Caco-2 (cell line): ENCODE measurements at regions not wholly inside any gene's neighbourhood (a gene's known extent, or its start where the extent isn't known, plus 50 kb on each side); places are given as distances from the start of the nearest gene placed in this dataset.

Experiments
- BruUV-seq: library from RNA; stranded (reverse); fragments of 400-500 nt; replicated peaks from 2 replicates; lab custom pipeline; 2021; lab: Mats Ljungman, UMichigan
- CTCF ChIA-PET: fragments of 300-600 bp; sonication (Branson Sonifier 250); formaldehyde crosslinking; loops from one replicate; lab custom pipeline; 2022; ENCODE audit warnings: antibody characterized with exemption; lab: Charles Lee
- POLR2A ChIA-PET: fragments of 300-600 bp; sonication (Branson Sonifier 250); formaldehyde crosslinking; loops from one replicate; lab custom pipeline; 2022; ENCODE audit warnings: antibody characterized with exemption; lab: Charles Lee
- DNase-seq, 2 experiments: peaks; one replicate each; pipeline versions ENCODE4 v3.0.0 to v3.0.0-alpha.2; 2020 to 2022
- H3K27me3 ChIP-seq: replicated peaks from 2 replicates; pipeline ENCODE4 v1.6.0; 2011; ENCODE audit warnings: low read length; ENCODE audit not compliant: control insufficient read depth, insufficient read depth
- H3K36me3 ChIP-seq: 2 replicates; pipeline ENCODE4 v1.5.1; 2011; ENCODE audit warnings: low read length; ENCODE audit not compliant: control insufficient read depth, insufficient read depth
- H3K4me1 ChIP-seq: fragments of 250-450 bp; sonication (Bioruptor Pico); 2 replicates; pipeline ENCODE4 v1.5.1; 2020; ENCODE audit warnings: mild to moderate bottlenecking
- H3K4me3 ChIP-seq: 2 replicates; pipeline ENCODE4 v1.5.1; 2011; ENCODE audit warnings: low read depth, mild to moderate bottlenecking, control low read depth, low read length
- H3K9me3 ChIP-seq: fragments of 250-450 bp; sonication (Bioruptor Pico); 2 replicates; pipeline ENCODE4 v1.5.1; 2020; ENCODE audit warnings: mild to moderate bottlenecking, moderate library complexity
- H3K27ac Mint-ChIP-seq: one replicate; pipeline ENCODE4 v1.8.0; 2022; ENCODE audit warnings: mixed read lengths; ENCODE audit not compliant: unreplicated experiment
- H3K27me3 Mint-ChIP-seq: one replicate; pipeline ENCODE4 v1.8.0; 2022; ENCODE audit warnings: mixed read lengths; ENCODE audit not compliant: insufficient read depth, unreplicated experiment
- H3K36me3 Mint-ChIP-seq: one replicate; pipeline ENCODE4 v1.8.0; 2022; ENCODE audit warnings: mild to moderate bottlenecking, mixed read lengths; ENCODE audit not compliant: insufficient read depth, unreplicated experiment
- H3K4me1 Mint-ChIP-seq: one replicate; pipeline ENCODE4 v1.8.0; 2022; ENCODE audit warnings: low read depth, mixed read lengths; ENCODE audit not compliant: unreplicated experiment
- H3K4me3 Mint-ChIP-seq: one replicate; pipeline ENCODE4 v1.8.0; 2022; ENCODE audit warnings: mild to moderate bottlenecking, moderate library complexity, mixed read lengths; ENCODE audit not compliant: unreplicated experiment
- H3K9me3 Mint-ChIP-seq: one replicate; pipeline ENCODE4 v1.8.0; 2022; ENCODE audit warnings: mixed read lengths; ENCODE audit not compliant: unreplicated experiment
- CTCF ChIP-seq, 2 experiments: fragments of 200-600 bp in 1 of 2; IDR thresholded peaks; 1 replicate in 1 of 2; 2 replicates in 1 of 2; pipeline versions ENCODE4 v1.5.1 to v1.8.0; 2011 to 2022; ENCODE audit warnings: antibody characterized with exemption in 1 of 2, control low read depth in 1 of 2, inconsistent platforms in 1 of 2, low read depth in 1 of 2, low read length in 1 of 2, mild to moderate bottlenecking in 1 of 2, moderate library complexity in 1 of 2; ENCODE audit not compliant: insufficient read depth in 1 of 2, severe bottlenecking in 1 of 2, unreplicated experiment in 1 of 2
- intact Hi-C: fragments of 100-400 bp; cut with micrococcal nuclease; formaldehyde crosslinking; loops from one replicate; pipeline ENCODE4 v1.10.0; 2022; ENCODE audit not compliant: unreplicated experiment

GRCh38 chr20:19017104-19017690, 195.2 kb upstream of the SLC24A3 start:
- Mint-ChIP-seq H3K4me3 (no peak overlapping the region), H3K27ac (no peak overlapping the region), H3K27me3 (peaks cover 2% of the 10 kb centered on the region), H3K9me3 (no peaks in the 10 kb centered on the region), H3K36me3 (no peaks in the 10 kb centered on the region), H3K4me1 (peaks cover 6% of the 10 kb centered on the region)
- no peaks in the 10 kb centered on the region for H3K36me3 ChIP-seq
- intact Hi-C loops: no loop called here
- no peak overlapping the region for H3K4me3 ChIP-seq
- CTCF ChIA-PET: no interaction called here
- BruUV-seq: no TSS peak
- H3K27me3 ChIP-seq: no peaks in the 10 kb centered on the region
- POLR2A ChIA-PET: no interaction called here
- H3K4me1 ChIP-seq: peaks cover 9% of the 10 kb centered on the region
- DNase-seq: no peak
- H3K9me3 ChIP-seq: peaks cover 4% of the 10 kb centered on the region; the same call in 1 of the 2 replicates
- TF ChIP-seq CTCF (IDR thresholded peaks at IDR 0.05; ENCODE audit: insufficient read depth in 1 of 2, low read depth in 1 of 2, low read length in 1 of 2, severe bottlenecking in 1 of 2, unreplicated experiment in 1 of 2): no peak

GRCh38 chr20:19018881-19019280, 193.6 kb upstream of the SLC24A3 start:
- H3K4me3 ChIP-seq: no peak overlapping the region
- peaks cover 9% of the 10 kb centered on the region for H3K4me1 ChIP-seq
- TF ChIP-seq CTCF (IDR thresholded peaks at IDR 0.05; ENCODE audit: insufficient read depth in 1 of 2, low read depth in 1 of 2, low read length in 1 of 2, severe bottlenecking in 1 of 2, unreplicated experiment in 1 of 2): no peak
- CTCF ChIA-PET: no interaction called here
- H3K4me3 Mint-ChIP-seq: no peak overlapping the region
- BruUV-seq: no TSS peak
- peaks cover 6% of the 10 kb centered on the region for H3K4me1 Mint-ChIP-seq
- H3K9me3 Mint-ChIP-seq: no peaks in the 10 kb centered on the region
- H3K27ac Mint-ChIP-seq: no peak overlapping the region
- H3K36me3 ChIP-seq: no peaks in the 10 kb centered on the region
- no peaks in the 10 kb centered on the region for H3K27me3 ChIP-seq
- POLR2A ChIA-PET: no interaction called here
- intact Hi-C loops: no loop called here
- H3K27me3 Mint-ChIP-seq: no peaks in the 10 kb centered on the region
- peak in 1 of 2 experiments; percentile 24 for DNase-seq
- peaks cover 4% of the 10 kb centered on the region; the same call in 1 of the 2 replicates for H3K9me3 ChIP-seq
- H3K36me3 Mint-ChIP-seq: no peaks in the 10 kb centered on the region

- Histone ChIP-seq H3K36me3 (no peaks in the 10 kb centered on the region), H3K9me3 (peaks cover 4% of the 10 kb centered on the region; the same call in 1 of the 2 replicates), H3K4me1 (peaks cover 9% of the 10 kb centered on the region), H3K4me3 (no peak overlapping the region), H3K27me3 (no peaks in the 10 kb centered on the region)
- CTCF ChIA-PET: interaction anchor here (0.5 kb wide), 1 partner anchor 638 kb away, joined by 4 read pairs; no protein-coding TSS in a partner anchor
- TF ChIP-seq CTCF (IDR thresholded peaks at IDR 0.05; ENCODE audit: insufficient read depth in 1 of 2, low read depth in 1 of 2, low read length in 1 of 2, severe bottlenecking in 1 of 2, unreplicated experiment in 1 of 2): no peak
- intact Hi-C loops: loop anchor here (10.0 kb wide), 1 partner anchor 55 kb away; no protein-coding TSS in a partner anchor
- no peaks in the 10 kb centered on the region for H3K27me3 Mint-ChIP-seq
- H3K4me1 Mint-ChIP-seq: peaks cover 6% of the 10 kb centered on the region
- no peaks in the 10 kb centered on the region for H3K36me3 Mint-ChIP-seq
- POLR2A ChIA-PET: no interaction called here
- H3K27ac Mint-ChIP-seq: no peak overlapping the region
- H3K9me3 Mint-ChIP-seq: no peaks in the 10 kb centered on the region
- BruUV-seq: no TSS peak
- H3K4me3 Mint-ChIP-seq: no peak overlapping the region
- DNase-seq: no peak
These were observed 192.6 kb upstream of the SLC24A3 start for GRCh38 chr20:19019734-19020364.
